Embryonic facial prominence (tissue), 1 donor: ENCODE measurements at regions not wholly inside any gene's neighbourhood (a gene's known extent, or its start where the extent isn't known, plus 50 kb on each side); places are given as distances from the start of the nearest gene placed in this dataset.

Source experiments
- DNase-seq: peaks from one replicate; pipeline ENCODE4 v3.0.0-alpha.2; 2016; ENCODE audit errors: extremely low spot score

GRCh38 chr2:15084826-15085489, 452.4 kb downstream of the LRATD1 start:
- DNase-seq: no peak

GRCh38 chr2:15092181-15092580, 459.7 kb downstream of the LRATD1 start:
- no peak for DNase-seq

GRCh38 chr2:15092691-15093090, 460.2 kb downstream of the LRATD1 start:
- DNase-seq: no peak

- DNase-seq: no peak
These were observed 461.6 kb downstream of the LRATD1 start for GRCh38 chr2:15094161-15094560.

DNA sequence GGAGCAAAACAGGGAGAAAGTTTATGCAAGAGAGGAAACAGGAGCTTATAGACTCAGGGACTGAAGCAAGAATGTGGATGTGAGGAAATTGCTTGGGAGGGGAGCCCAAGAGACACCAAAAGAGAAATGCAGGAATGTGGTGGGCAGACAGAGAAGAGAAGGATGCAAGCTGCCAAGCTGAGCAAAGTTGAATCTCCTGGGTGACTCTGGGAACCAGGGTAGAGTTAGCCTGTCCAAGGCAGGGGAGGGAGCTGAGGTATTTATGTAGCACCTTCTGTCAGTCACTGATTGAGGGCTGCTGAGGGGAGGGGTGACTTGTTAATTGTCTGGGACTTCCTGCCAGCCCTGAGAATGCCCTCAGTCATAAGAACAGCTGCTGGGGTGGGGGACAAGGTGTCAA, 464.3 kb downstream of the NBAS start:
- no peak for DNase-seq

DNA sequence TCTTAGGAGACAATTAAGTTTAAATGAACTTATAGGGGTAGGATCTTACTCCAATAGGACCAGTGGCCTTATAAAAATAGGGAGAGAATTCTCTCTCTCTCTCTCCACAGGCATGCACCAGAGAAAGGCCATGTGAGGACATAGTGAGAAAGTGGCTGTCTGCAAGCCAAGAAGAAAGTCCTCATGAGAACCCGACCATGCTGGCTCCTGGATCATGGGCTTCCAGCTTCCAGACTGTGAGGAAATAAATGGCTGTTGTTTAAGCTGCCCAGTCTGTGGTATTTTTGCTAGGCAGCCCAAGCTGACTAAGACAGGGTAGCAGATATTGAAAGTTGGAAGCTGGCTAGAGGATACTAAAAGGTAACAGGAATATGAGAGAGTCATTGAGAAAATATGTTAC, 454.0 kb downstream of the NBAS start:
- DNase-seq: no peak

- DNase-seq: no peak
These were observed 449.4 kb downstream of the NBAS start for GRCh38 chr2:15111718-15112117.

GRCh38 chr2:15112216-15112615, 448.9 kb downstream of the NBAS start:
- no peak for DNase-seq

GRCh38 chr2:15115776-15116175, 445.4 kb downstream of the NBAS start:
- DNase-seq: no peak

DNA sequence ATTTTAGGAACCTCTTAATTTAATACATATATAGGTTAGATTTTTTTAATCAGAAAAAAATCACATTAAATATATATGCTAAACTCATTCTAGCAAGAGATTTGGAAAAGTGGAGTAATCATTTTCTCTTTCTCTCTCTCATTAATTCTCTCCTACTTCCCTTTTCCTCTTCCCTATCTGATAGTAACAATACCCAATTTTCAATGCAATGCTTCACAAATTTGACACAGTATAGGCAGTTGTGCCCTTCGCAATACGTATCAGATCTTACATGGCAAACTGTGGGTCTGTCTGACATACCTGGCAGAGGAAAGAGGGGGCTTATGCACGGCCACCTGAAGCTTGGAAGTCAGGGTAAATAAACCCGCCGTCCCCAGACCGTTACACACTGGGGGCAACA, 444.3 kb downstream of the NBAS start:
- DNase-seq: no peak
